Prostate gland (tissue), 2 donors: ENCODE measurements at regions not wholly inside any gene's neighbourhood (a gene's known extent, or its start where the extent isn't known, plus 50 kb on each side); places are given as distances from the start of the nearest gene placed in this dataset.

Experiments used
- CTCF ChIP-seq, 4 experiments: fragments of 200-600 bp in 2 of 4; fragments of 450-650 bp in 2 of 4; sonication (generic) in 2 of 4; IDR thresholded peaks; 1 replicate in 3 of 4; 2 replicates in 1 of 4; pipeline ENCODE4 v1.5.1; 2016 to 2019; ENCODE audit warnings: antibody characterized with exemption in 4 of 4, mild to moderate bottlenecking in 2 of 4, moderate library complexity in 2 of 4
- POLR2A ChIP-seq: fragments of 450-650 bp; IDR thresholded peaks from one replicate; pipeline ENCODE4 v1.6.1; 2016; ENCODE audit warnings: antibody characterized with exemption, mild to moderate bottlenecking

GRCh38 chrX:140165849-140166248 is 200.5 kb upstream of the CXorf66 start:
- TF ChIP-seq CTCF (IDR thresholded peaks at IDR 0.05) (no peak), POLR2A (no peak)
